Hematopoietic multipotent progenitor cell treated with erythropoietin and hydrocortisone succinate and interleukin-3 and kit ligand, for 8 days (in vitro differentiated cells): ENCODE measurements at regions not wholly inside any gene's neighbourhood (a gene's known extent, or its start where the extent isn't known, plus 50 kb on each side); places are given as distances from the start of the nearest gene placed in this dataset.
"Not testable (repeated sequence)": the region's sequence is repeated elsewhere in the genome, so short reads cannot be mapped to it uniquely, and the experiment has no call there.

Experiments used
- DNase-seq: peaks from one replicate; pipeline ENCODE4 v3.0.0-alpha.2; 2015

DNA sequence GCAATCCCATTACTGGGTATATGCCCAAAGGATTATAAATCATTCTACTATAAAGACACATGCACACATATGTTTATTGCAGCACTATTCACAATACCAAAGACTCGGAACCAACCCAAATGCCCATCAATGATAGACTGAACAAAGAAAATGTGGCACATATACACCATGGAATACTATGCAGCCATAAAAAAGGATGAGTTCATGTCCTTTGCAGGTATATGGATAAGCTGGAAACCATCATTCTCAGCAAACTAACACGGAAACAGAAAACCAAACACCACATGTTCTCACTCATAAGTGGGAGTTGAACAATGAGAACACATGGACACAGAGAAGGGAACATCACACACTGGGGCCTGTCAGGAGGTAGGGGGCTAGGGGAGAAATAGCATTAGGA, 235.7 kb downstream of the PTN start:
- not testable (repeated sequence) for DNase-seq

DNA sequence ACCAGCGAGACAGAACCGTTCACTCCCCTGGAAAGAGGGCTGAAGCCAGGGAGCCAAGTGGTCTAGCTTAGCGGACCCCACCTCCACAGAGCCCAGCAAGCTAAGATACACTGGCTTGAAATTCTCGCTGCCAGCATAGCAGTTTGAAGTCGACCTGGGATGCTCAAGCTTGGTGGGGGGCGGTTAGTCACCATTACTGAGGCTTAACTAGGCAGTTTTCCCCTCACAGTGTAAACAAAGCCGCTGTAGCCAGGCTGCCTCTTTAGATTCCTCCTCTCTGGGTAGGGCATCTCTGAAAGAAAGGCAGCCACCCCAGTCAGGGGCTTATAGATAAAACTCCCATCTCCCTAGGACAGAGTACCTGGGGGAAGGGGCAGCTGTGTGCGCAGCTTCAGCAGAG, 235.1 kb downstream of the CHRM2 start:
- DNase-seq = not testable (repeated sequence)

DNA sequence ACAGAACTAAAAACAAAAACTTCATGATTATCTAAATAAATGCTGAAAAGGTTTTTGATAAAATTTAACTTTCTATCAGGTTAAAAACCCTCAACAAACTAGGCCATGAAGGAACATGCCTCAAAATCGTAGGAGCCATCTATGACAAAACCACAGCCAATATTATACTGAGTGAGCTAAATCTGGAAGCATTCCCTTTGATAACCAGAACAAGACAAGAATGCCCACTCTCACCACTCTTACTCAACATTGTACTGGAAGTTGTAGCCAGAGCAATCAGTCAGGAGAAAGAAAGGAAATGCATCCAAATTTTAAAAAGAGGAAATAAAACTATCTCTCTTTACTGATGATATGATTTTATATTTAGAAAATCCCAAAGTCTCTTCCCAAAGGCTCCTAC, 228.7 kb downstream of the CHRM2 start:
- no peak for DNase-seq

DNA sequence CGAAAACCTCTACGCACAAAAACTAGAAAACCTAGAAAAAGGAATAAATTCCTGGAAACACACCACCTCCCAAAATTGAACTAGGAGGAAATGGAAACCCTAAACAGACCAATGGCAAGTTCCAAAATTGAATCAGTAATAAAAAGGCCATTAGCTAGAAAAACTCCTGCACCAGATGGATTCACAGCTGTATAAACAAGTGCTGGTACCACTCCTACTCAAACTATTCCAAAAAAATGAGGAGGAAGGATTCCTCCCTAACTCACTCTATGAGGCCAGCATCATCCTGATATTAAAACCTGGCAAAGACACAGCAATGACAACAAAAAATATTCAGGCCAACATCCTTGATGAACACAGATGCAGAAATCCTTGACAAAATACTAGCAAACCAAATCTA, 228.2 kb downstream of the CHRM2 start:
- no peak for DNase-seq

DNA sequence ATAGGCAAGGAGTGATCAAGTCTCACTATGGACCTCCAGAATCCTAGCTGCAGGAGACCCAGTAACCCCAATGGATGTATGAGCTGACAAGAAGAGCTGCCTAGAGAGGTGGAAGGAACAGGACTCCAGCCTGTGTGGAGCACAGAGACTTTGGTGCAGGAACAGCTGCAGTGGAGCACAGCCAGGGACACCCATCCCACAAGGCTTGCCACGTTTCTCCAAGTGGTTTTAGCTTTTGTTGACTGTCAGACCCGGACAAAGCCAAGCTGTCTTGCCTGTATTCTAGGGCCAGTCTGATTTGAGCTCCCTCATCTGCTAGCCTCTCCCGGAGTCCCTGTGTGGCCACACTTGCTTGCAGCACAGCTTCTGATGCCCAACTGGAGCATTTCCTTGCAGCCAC, 224.7 kb downstream of the CHRM2 start:
- no peak for DNase-seq

DNA sequence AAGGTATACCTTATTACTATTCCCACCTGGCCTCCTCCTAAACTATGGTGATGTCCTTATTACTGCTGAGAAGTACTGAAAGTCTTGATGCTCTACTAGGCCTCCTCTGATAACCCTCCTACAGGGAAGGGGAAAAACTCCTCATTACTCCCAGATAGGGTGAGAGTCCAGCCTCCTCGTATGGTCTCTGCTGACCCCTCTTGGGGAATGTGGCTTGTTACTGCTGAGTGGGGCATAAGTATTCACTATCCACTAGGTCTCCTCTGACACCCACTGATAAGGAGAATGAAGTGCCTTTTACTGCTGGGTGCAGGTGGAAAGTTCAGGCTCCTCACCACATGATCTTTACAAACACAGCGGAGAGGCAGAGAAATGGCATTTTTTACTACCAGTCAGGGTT, 222.9 kb downstream of the CHRM2 start:
- no peak for DNase-seq

DNA sequence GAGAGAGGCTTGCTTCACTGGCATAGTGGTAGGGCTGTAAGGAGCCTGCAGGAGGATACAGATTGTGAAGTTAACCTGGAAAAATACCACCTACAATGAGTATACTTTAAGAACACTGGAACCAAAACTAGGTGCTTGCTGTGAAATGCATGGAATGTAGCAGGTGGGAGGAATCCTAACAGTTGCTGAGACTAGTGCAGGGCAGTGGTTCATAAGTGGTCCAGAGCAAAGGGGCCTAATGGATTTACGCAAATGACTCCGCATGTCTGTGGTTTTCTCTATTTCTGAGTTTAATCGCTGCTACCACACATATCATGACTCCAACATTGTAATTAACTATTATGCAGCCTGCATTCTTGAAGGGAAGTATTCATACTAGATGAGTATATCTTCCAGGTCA, 218.4 kb downstream of the CHRM2 start:
- DNase-seq = no peak

DNA sequence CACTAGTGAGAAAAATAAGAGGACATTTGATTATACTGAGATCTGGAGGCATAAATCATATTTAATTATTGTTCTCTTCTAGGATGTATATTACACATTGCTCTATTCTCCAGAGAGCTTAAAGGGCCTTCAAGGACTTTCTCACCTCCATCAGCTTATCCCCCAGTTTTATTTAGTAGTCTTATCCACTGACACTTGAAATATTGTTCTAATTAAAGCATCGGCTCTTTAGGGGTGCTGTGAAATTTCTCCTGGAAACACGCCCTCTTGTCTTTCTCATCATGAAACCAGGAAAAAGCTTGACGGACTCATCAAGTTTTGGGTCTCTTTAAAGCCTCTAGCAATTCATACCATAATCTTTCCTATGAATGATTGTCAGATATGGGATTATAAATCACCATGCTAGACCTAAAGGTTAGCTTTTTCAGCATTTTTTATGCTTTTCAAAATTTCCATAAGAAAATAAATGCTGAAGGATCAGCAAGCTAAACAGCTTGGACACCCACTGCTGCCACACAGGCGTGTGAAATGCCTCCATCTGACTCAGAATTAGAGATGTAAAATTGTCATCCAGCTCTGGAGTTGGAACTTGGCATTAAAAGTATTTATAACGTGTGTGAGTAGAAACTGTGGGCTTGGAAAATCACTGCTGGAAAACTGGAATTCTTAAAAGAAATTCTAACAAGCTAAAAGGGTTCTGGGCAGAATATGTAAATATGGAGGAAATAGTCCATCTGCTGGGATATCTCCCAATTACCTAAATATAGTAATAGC, 216.3 kb downstream of the CHRM2 start:
- no peak for DNase-seq

DNA sequence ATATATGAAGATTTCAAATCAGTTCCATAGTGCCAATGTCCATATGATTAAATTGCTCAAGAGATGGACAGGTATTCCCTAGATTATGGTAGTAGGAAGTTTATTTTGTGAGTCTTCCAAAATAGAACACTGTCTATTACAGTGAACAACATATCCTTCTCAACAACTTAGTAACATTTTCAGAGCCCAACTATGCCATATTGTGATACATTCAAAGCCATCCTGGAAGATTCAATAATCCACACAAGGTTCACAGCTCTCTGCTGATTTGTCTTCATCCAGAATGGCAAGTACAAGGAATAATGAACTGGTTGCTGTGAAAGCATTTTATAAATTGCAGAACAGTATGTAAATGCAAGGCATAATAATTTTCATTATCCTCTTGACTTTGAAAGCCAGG, 213.9 kb downstream of the CHRM2 start:
- DNase-seq = no peak

DNA sequence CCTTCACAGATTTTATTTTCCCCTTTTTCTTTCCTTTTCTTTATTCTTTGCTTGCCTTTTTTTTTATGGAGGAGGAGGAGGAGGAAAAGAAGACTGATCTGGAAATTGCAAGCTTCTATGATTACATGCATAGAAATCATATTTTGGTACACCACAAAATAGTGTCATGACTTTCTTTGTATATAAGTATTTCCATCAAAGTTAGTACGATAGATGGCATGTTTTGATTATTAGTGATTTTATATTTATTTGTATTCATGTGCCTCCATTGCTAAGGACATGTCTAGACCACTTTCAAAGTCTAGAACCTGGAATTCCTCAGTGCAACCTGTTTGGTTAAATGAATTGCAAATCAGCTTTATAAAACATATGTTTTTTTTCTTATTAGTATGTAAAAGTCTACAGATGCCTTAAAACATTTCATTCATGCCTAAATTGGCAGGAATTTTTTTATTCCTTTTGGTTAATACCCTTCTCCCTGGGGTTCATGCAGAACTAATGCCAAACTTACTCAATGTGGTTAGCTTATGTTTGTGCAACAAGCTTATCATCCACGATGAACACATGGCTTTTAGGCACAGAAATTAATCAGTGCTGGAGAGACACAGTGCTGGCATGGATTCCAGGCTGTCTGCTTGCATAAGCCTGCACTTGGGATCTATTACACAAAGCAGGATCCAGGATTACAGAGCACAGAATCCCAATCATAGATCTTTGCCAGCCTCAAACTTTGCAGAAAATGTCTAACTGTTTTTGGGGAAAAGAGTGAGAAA, 213.1 kb downstream of the CHRM2 start:
- no peak for DNase-seq

DNA sequence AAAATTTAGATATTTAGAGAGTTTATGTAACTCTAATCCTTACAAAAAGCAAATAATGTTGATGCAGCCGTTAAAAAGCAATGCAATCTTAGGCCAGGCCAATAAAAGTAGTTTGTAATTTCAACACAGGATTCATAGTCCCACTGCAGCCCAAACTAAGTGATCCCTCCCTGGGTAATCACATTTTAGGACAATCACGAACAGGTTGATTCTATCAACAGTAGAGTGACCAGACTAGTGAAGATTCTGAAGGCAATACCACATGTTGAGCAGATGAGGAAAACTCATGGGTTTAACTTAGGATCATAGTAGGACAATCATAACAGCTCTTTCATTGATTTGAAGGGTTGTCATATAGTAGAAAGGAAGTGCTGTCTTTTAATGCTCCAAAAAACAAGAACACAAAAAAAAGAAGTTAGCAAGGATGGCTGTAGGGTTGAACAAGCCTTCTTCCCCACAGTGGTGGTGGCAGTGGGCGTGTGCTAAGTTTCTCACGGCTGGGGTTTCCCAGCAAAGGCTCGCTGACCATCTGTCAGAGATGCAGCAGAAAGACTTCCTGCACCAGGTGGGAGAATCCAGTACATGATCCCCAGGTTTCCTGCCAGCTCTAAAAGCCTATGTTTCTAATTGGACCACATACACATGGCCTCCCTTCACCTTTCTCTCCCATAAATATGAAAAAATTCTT, 212.2 kb downstream of the CHRM2 start:
- no peak for DNase-seq

DNA sequence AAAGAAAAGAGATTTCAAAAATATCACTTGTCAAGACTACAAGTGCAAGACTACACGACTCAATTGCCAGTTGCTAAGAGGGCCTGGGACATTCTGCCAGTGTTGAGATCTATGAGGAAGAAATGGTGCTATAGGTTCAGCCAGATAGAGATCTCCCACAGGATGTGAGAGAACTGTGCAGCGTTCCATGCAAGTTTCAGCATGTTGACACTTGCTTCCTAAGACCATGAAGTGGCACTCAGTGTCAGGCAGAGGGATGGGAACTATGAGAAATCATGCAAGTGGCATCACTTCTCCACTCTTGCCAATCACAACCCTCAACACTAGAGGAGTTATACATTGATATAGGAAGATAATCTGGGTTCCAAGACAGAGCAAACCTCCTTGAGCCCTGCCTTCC, 210.3 kb downstream of the CHRM2 start:
- no peak for DNase-seq

DNA sequence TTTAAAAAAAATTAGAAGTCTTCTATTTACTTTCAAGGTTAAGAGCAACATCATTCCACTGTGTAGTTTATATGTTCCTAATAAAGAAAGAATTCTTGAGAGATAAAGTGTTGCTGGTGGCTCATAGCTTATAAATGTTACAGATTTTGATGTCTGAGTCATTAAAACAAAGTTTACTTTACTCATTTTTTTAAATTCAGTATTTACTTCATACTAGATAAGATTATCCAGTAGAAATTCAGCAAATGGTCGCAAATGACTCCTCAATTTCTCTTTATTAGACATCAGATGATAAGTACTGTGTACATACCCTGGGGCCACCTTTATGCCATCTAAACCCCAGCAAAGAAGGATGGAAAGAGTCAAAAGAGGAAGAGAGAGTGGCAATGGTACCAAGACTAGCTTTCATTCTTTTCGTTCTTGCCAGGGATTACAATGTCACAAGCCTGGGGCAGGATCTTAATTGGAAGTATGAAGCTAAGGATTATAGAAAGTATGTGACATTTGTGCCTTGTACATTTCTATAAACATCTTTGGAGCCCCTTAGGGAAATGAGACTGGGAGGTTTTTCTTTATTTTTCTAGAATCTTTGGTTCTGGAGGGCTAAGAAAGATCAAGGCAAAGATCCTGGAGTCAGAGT, 206.1 kb downstream of the CHRM2 start:
- no peak for DNase-seq

DNA sequence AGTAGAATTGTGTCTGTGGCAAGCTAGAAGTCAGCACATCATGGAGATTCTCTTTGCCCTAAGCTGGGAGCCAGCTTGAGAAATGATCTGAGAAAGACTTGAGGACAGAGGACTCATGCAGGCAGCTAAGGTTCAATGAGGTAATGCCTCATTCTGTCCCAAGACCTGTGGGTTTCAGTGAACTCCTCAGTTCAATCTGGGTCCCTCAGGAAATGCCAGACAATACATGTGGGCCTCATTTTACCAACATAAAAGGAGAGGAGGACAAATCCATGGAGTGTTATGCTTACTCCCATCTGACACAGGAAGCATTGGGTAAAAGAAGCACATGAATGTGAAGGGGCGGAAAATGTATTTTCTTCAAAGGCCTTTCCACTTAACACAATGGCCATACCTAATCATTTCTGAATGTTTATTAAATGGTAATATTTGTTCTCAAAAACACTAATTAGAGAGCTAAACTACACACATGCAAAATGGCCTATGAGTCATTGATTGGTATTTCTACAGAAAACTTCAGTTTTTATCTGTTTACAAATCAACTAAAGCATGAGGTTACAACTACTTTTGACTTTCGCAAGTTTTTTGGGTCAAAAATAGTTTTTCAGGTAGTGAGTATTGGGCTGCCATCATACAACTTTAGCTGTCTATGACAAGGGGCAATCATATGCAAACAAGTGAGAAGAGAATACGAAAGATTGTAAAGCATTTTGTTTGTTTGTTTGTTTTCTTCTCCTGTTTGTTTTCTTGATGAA, 205.3 kb downstream of the CHRM2 start:
- no peak for DNase-seq
